ENCODE measurements at regions not wholly inside any gene's neighbourhood (a gene's known extent, or its start where the extent isn't known, plus 50 kb on each side); places are given as distances from the start of the nearest gene placed in this dataset.

- TF ChIP-seq CTCF (IDR thresholded peaks at IDR 0.05; ENCODE audit: insufficient read depth, low read depth, low read length) (no peak), EZH2 (IDR thresholded peaks at IDR 0.05; ENCODE audit: insufficient read depth, low read length) (no peak)
- no peak overlapping the region for H3K4me2 ChIP-seq (ENCODE audit: low read length)
- no peak overlapping the region for H3K9ac ChIP-seq (ENCODE audit: low read length)
- FAIRE-seq = no peak
- H3K36me3 Mint-ChIP-seq (ENCODE audit: low read depth, unreplicated experiment) = no peaks in the 10 kb centered on the region
- no peaks in the 10 kb centered on the region for H4K20me1 ChIP-seq (ENCODE audit: insufficient read depth, low read length)
- no peak overlapping the region for H2AFZ ChIP-seq (ENCODE audit: low read depth, low read length)
- no peak overlapping the region for H3K4me3 ChIP-seq (ENCODE audit: insufficient read depth, low read depth, low read length)
- H3K27me3 Mint-ChIP-seq (ENCODE audit: low read depth, unreplicated experiment) = peaks cover 20% of the 10 kb centered on the region
- no peaks in the 10 kb centered on the region for H3K9me3 Mint-ChIP-seq (ENCODE audit: unreplicated experiment)
- H3K4me1 Mint-ChIP-seq (ENCODE audit: low read depth, unreplicated experiment) = peaks cover 6% of the 10 kb centered on the region
- no peaks in the 10 kb centered on the region for H3K4me1 ChIP-seq (ENCODE audit: insufficient read depth, low read length)
- no peak for DNase-seq (ENCODE audit: low read depth)
- H3K9me3 ChIP-seq (ENCODE audit: insufficient read depth, low read depth, low read length) = no peaks in the 10 kb centered on the region
- H3K27me3 ChIP-seq (ENCODE audit: insufficient read depth, low read length) = peaks cover 19% of the 10 kb centered on the region
- H3K27ac Mint-ChIP-seq (ENCODE audit: unreplicated experiment) = no peak overlapping the region
- no peak overlapping the region for H3K4me3 Mint-ChIP-seq (ENCODE audit: unreplicated experiment)
- no peaks in the 10 kb centered on the region for H3K79me2 ChIP-seq (ENCODE audit: insufficient read depth, low read length)
- H3K27ac ChIP-seq (ENCODE audit: low read depth, low read length) = no peak overlapping the region
- no peaks in the 10 kb centered on the region for H3K36me3 ChIP-seq (ENCODE audit: insufficient read depth, low read length)
Measured at GRCh38 chr20:24388828-24389380, 80.5 kb upstream of the SYNDIG1 start.

DNA sequence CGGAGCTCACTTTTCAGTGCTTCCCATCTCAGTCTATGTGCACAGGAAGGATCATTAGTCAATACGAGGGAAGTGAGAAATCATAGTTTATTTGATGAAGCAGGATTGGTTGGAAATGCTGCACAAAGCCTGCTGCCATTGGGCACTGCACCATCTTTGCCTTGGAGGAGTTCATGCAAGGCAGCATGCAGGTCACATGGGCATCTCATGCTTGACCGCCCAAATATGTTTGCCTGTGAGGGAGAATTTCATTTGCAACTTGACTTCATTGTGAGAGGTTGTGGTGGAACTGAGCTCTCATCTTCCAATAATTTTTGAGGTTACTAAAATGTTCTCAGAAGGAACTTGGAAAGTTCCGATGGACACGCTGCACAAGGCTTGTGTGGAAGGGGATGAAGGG is 83.9 kb upstream of the SYNDIG1 start:
- no peak for TF ChIP-seq EZH2 (IDR thresholded peaks at IDR 0.05; ENCODE audit: insufficient read depth, low read length)
- no peak for TF ChIP-seq CTCF (IDR thresholded peaks at IDR 0.05; ENCODE audit: insufficient read depth, low read depth, low read length)
- Histone ChIP-seq H3K9me3 (ENCODE audit: insufficient read depth, low read depth, low read length) (no peaks in the 10 kb centered on the region), H4K20me1 (ENCODE audit: insufficient read depth, low read length) (no peaks in the 10 kb centered on the region), H3K9ac (ENCODE audit: low read length) (no peak overlapping the region), H3K27ac (ENCODE audit: low read depth, low read length) (no peak overlapping the region), H3K4me1 (ENCODE audit: insufficient read depth, low read length) (no peaks in the 10 kb centered on the region), H3K36me3 (ENCODE audit: insufficient read depth, low read length) (no peaks in the 10 kb centered on the region), H2AFZ (ENCODE audit: low read depth, low read length) (no peak overlapping the region), H3K4me2 (ENCODE audit: low read length) (no peak overlapping the region), H3K4me3 (ENCODE audit: insufficient read depth, low read depth, low read length) (no peak overlapping the region), H3K27me3 (ENCODE audit: insufficient read depth, low read length) (peaks cover 9% of the 10 kb centered on the region), H3K79me2 (ENCODE audit: insufficient read depth, low read length) (no peaks in the 10 kb centered on the region)
- H3K27me3 Mint-ChIP-seq (ENCODE audit: low read depth, unreplicated experiment) = peaks cover 10% of the 10 kb centered on the region
- H3K4me3 Mint-ChIP-seq (ENCODE audit: unreplicated experiment) = no peak overlapping the region
- no peak for FAIRE-seq
- no peaks in the 10 kb centered on the region for H3K9me3 Mint-ChIP-seq (ENCODE audit: unreplicated experiment)
- H3K4me1 Mint-ChIP-seq (ENCODE audit: low read depth, unreplicated experiment) = peaks cover 6% of the 10 kb centered on the region
- H3K27ac Mint-ChIP-seq (ENCODE audit: unreplicated experiment) = no peak overlapping the region
- DNase-seq (ENCODE audit: low read depth) = no peak
- H3K36me3 Mint-ChIP-seq (ENCODE audit: low read depth, unreplicated experiment) = no peaks in the 10 kb centered on the region

GRCh38 chr20:24384865-24385264 is 84.6 kb upstream of the SYNDIG1 start:
- no peak overlapping the region for H3K4me2 ChIP-seq (ENCODE audit: low read length)
- H2AFZ ChIP-seq (ENCODE audit: low read depth, low read length) = no peak overlapping the region
- DNase-seq (ENCODE audit: low read depth) = no peak
- no peak overlapping the region for H3K4me3 ChIP-seq (ENCODE audit: insufficient read depth, low read depth, low read length)
- peaks cover 8% of the 10 kb centered on the region for H3K4me1 Mint-ChIP-seq (ENCODE audit: low read depth, unreplicated experiment)
- no peak overlapping the region for H3K27ac Mint-ChIP-seq (ENCODE audit: unreplicated experiment)
- H4K20me1 ChIP-seq (ENCODE audit: insufficient read depth, low read length) = no peaks in the 10 kb centered on the region
- FAIRE-seq = no peak
- H3K79me2 ChIP-seq (ENCODE audit: insufficient read depth, low read length) = no peaks in the 10 kb centered on the region
- no peak overlapping the region for H3K4me3 Mint-ChIP-seq (ENCODE audit: unreplicated experiment)
- H3K27me3 Mint-ChIP-seq (ENCODE audit: low read depth, unreplicated experiment) = peaks cover 10% of the 10 kb centered on the region
- no peak overlapping the region for H3K27ac ChIP-seq (ENCODE audit: low read depth, low read length)
- TF ChIP-seq EZH2 (IDR thresholded peaks at IDR 0.05; ENCODE audit: insufficient read depth, low read length) = no peak
- H3K9ac ChIP-seq (ENCODE audit: low read length) = no peak overlapping the region
- peaks cover 9% of the 10 kb centered on the region for H3K27me3 ChIP-seq (ENCODE audit: insufficient read depth, low read length)
- peaks cover 1% of the 10 kb centered on the region for H3K4me1 ChIP-seq (ENCODE audit: insufficient read depth, low read length)
- H3K36me3 Mint-ChIP-seq (ENCODE audit: low read depth, unreplicated experiment) = no peaks in the 10 kb centered on the region
- no peaks in the 10 kb centered on the region for H3K9me3 ChIP-seq (ENCODE audit: insufficient read depth, low read depth, low read length)
- no peaks in the 10 kb centered on the region for H3K9me3 Mint-ChIP-seq (ENCODE audit: unreplicated experiment)
- no peaks in the 10 kb centered on the region for H3K36me3 ChIP-seq (ENCODE audit: insufficient read depth, low read length)
